Activated T-helper 2 cell treated with anti-CD3 and anti-CD28 coated beads, Interferon-gamma antibody, Interleukin-2, Interleukin-4, amounts not matched to agents 10 μg/mL and 5 μg/mL and 100 μg/mL, durations not matched to agents 14 hours and 24 hours and 36 hours (primary cell): ENCODE measurements at regions not wholly inside any gene's neighbourhood (a gene's known extent, or its start where the extent isn't known, plus 50 kb on each side); places are given as distances from the start of the nearest gene placed in this dataset.

Experiments
- DNase-seq: peaks from one replicate; pipeline ENCODE4 v3.0.0; 2021; ENCODE audit warnings: low spot score
- H3K27ac Mint-ChIP-seq: one replicate; pipeline ENCODE4 v1.8.0; 2021; ENCODE audit warnings: mixed read lengths
- H3K27me3 Mint-ChIP-seq: one replicate; pipeline ENCODE4 v1.8.0; 2021; ENCODE audit warnings: low read depth, mixed read lengths
- H3K36me3 Mint-ChIP-seq: one replicate; pipeline ENCODE4 v1.8.0; 2021; ENCODE audit warnings: low read depth, mixed read lengths
- H3K4me1 Mint-ChIP-seq: one replicate; pipeline ENCODE4 v1.8.0; 2021; ENCODE audit warnings: low read depth, mixed read lengths
- H3K4me3 Mint-ChIP-seq: one replicate; pipeline ENCODE4 v1.8.0; 2021; ENCODE audit warnings: low read depth, mild to moderate bottlenecking, moderate library complexity, mixed read lengths
- H3K9me3 Mint-ChIP-seq: one replicate; pipeline ENCODE4 v1.8.0; 2021; ENCODE audit warnings: mixed read lengths
- intact Hi-C: fragments of 100-400 bp; cut with micrococcal nuclease; formaldehyde crosslinking; loops from one replicate; pipeline ENCODE4 v1.15.1; 2023

DNA sequence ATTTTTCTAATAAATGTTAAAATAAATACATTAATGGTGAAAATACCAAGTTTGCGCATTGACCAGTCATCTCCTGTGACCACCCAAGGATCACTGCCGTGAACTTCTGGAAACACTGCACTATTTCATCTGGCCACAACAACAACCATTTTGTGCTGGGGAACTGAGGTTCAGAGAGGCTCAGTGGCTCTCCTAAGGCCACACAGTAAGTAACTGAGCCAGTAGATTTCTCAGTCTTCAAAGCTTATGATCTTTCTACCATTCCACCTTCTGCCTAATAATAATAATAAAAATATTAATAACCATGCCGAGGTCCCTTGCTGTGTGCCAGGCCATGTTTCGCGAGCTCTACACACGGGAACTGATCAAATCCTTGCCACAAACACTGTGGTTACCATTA lies 182.0 kb downstream of the IRF8 start:
- intact Hi-C loops = no loop called here
- H3K27ac Mint-ChIP-seq = no peak overlapping the region

DNA sequence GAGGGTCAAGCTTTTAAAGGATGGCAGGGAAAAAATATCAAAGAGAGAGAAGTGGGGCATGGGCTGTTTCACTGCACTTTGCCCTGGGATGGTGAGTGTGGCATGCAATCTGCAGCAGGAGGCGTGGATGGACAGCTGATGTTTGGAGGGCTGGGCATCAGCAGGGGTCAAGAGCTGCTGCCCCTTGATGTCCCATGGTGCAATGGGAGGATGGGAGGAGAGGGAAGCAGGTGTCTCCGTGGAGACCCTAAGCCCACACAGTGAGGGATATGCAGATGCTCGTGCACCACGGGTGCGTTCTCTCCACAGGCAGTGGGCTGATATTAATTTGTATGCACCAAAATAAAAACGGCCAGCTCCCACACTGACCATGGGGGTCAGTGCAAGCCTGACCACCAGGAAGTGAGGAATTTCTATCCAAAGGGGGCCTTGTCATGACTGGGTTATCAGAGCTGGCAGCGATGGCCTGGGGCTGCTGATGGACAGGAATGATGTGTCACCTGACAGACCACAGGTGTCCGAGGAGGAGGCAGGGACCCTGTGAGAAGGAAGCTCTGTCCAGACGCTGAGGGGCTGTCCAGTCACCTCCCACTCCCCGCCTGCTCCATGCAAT lies 183.6 kb downstream of the IRF8 start:
- no peak for DNase-seq
- H3K4me3 Mint-ChIP-seq = no peak overlapping the region
- intact Hi-C loops = no loop called here
- no peaks in the 10 kb centered on the region for H3K36me3 Mint-ChIP-seq
- peaks cover 2% of the 10 kb centered on the region for H3K4me1 Mint-ChIP-seq
- H3K9me3 Mint-ChIP-seq = no peaks in the 10 kb centered on the region
- peaks cover 10% of the 10 kb centered on the region for H3K27me3 Mint-ChIP-seq
- no peak overlapping the region for H3K27ac Mint-ChIP-seq

More for the DNA sequence above, 182.0 kb downstream of the IRF8 start:
- DNase-seq = no peak
- H3K36me3 Mint-ChIP-seq = no peaks in the 10 kb centered on the region
- H3K9me3 Mint-ChIP-seq = no peaks in the 10 kb centered on the region
- no peak overlapping the region for H3K4me3 Mint-ChIP-seq
- H3K27me3 Mint-ChIP-seq = peaks cover 10% of the 10 kb centered on the region
- H3K4me1 Mint-ChIP-seq = peaks cover 2% of the 10 kb centered on the region

DNA sequence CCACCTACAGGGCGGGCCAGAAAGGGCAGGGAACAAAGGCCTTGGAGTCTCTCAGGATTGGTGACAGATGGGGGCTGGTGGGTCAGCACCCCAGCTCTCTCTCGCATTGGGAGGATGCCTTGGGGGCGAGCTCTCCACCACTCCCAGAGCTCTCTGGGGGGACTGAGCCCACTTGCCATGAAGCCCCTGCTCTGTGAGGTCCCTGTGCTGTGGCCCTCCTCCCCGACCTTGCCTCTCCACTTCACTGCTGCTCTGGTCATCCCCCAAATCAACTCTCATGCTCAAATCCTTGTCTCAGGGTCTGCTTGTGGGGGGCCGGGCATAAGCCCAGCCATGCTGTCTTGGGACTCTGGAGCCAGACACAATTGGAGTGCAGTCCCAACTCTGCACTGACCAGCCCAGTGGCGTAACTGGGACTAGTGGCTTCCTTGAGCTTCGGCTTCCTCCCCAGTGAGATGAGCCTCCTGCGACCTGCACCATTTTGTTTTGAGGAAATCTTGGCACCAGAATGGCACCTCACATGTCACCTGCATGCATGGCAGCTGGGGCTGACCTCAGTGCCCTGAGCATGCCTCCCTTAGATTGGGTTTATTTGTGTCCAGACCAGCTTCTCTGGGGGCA lies 184.5 kb downstream of the IRF8 start:
- Mint-ChIP-seq H3K4me1 (peaks cover 2% of the 10 kb centered on the region), H3K36me3 (no peaks in the 10 kb centered on the region), H3K27me3 (peaks cover 10% of the 10 kb centered on the region), H3K9me3 (no peaks in the 10 kb centered on the region), H3K4me3 (no peak overlapping the region), H3K27ac (no peak overlapping the region)
- intact Hi-C loops = no loop called here
- DNase-seq = no peak

DNA sequence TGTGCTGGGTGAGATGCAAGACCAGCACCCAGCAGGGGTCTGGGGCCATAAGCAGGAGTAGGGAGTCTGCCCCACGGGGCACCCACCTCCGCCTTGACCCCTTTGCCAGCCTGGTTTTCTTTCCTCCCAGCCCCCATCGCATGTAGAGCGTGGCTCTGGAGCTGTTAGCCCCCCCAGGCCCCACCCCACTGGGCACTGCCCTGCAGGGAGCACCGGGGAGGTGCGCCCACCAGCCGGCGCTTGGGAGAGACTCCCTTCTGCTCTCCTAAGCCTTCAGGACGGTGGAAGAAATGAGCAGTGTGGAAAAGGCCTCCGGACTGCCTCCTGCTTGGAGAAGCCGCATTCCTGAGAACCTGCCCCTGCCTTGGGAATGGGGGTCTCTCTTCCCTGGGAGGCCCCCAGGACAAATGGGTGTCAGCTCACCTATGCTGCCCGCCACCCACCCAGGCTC lies 186.2 kb downstream of the IRF8 start:
- no peak overlapping the region for H3K4me3 Mint-ChIP-seq
- DNase-seq = no peak
- no peaks in the 10 kb centered on the region for H3K36me3 Mint-ChIP-seq
- peaks cover 6% of the 10 kb centered on the region for H3K27me3 Mint-ChIP-seq
- peaks cover 4% of the 10 kb centered on the region for H3K4me1 Mint-ChIP-seq
- intact Hi-C loops = no loop called here
- no peaks in the 10 kb centered on the region for H3K9me3 Mint-ChIP-seq
- no peak overlapping the region for H3K27ac Mint-ChIP-seq

DNA sequence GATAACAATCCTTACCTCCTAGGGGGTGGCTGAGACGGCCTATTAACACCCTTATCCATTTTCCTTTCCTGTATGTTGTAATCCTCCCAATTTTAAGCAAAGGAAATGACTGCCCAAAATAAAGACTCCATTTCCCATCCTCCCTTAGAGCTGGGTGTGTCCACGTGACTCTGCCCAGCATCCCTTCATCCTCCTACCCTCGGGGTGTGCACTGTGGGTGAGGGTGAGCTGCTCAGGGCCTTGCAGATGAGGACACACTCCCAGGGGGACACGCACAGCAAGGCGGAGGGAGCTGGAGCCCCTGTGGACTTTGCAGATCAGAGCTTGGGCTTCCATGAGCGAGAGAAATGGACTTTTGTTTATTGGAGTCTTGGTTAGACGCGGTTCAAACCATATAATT lies 186.8 kb downstream of the IRF8 start:
- Mint-ChIP-seq H3K27ac (no peak overlapping the region), H3K4me3 (no peak overlapping the region), H3K36me3 (no peaks in the 10 kb centered on the region), H3K27me3 (no peaks in the 10 kb centered on the region), H3K9me3 (no peaks in the 10 kb centered on the region), H3K4me1 (peaks cover 4% of the 10 kb centered on the region)
- intact Hi-C loops = no loop called here
- DNase-seq = no peak

DNA sequence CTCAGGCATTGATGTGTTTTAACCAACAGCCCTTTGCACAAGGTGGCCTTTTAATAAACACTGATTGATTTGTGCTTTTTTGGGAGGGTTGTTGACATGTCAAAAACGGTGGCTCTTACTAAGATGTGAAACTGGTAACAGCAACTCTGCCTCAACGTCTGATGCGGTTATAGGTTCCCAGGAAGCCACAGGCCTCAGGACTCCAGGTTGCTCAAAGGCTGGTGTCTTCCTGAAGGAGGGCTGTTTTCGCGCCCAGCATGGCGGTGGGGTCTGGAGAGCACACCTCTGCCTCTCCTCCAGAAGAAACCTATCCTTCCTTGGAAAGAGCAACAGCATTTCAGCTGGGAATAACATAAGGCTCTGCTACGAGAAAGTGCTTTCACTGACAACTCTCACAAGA lies 187.5 kb downstream of the IRF8 start:
- Mint-ChIP-seq H3K36me3 (no peaks in the 10 kb centered on the region), H3K4me1 (peaks cover 4% of the 10 kb centered on the region), H3K27ac (no peak overlapping the region), H3K27me3 (no peaks in the 10 kb centered on the region), H3K9me3 (no peaks in the 10 kb centered on the region), H3K4me3 (no peak overlapping the region)
- intact Hi-C loops = no loop called here
- no peak for DNase-seq

DNA sequence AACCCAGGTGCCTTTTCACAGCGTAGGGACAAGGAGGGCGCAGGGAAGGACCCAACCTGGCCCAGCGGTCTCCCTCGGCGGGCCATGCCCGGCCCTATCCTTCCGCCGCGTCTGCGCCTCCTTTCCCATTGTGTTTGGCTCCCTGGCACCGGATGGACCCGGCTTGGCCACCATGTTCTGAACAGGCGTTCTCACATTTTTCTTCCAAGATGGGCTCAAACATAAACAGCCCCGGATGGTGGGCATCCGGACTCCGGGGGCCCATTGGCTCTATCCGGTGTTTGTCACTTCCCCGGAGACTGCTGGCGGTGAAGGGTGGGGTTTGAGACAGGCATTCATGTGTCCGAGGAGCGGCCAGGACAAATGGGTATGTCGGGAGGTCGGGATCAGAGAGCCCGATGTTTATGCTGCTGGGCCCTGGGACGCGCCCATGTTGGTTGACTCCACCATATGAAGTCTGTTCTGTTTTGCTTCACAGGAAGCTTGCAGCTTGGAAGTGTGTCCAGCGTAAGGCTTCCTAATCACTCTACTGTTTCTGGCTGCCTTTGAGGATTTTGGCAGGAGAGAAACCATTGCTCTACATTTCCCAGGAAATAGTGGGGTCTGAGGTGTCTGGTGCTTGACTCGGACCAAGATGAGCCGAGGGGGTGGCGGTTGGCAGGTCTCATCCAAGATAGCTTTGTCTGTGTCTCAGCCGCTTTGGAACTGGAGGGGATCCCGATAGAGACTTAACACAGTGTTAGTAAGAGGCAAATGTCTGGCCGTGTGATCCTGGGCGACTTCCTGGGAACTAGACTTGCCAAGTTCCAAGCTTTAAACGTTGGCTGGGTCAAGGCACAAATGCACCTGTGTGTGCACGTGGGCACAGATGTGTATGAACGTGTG lies 188.3 kb downstream of the IRF8 start:
- intact Hi-C loops = no loop called here
- no peak for DNase-seq
- Mint-ChIP-seq H3K27ac (no peak overlapping the region), H3K4me1 (peaks cover 4% of the 10 kb centered on the region), H3K27me3 (no peaks in the 10 kb centered on the region), H3K9me3 (no peaks in the 10 kb centered on the region), H3K4me3 (no peak overlapping the region), H3K36me3 (no peaks in the 10 kb centered on the region)

DNA sequence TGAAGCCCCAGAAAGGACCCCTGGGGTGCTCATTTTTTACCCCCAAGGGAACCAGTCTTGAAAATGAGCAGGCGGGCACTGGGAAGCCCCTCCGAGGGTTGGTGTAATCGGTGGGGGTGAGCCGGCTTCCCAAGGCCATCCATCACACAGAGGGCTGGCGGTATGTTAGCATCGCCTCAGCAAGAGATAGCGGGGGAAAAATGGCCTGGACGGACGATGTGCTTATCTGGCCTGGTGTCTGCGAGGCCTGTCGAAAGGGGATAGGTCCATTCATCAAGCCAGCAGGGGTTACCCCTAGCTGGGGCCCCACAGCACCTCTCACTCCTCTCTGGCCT lies 188.9 kb downstream of the IRF8 start:
- H3K4me3 Mint-ChIP-seq = no peak overlapping the region
- H3K27me3 Mint-ChIP-seq = no peaks in the 10 kb centered on the region
- peaks cover 4% of the 10 kb centered on the region for H3K4me1 Mint-ChIP-seq
- no peak for DNase-seq
- H3K9me3 Mint-ChIP-seq = no peaks in the 10 kb centered on the region
- H3K36me3 Mint-ChIP-seq = no peaks in the 10 kb centered on the region
- no peak overlapping the region for H3K27ac Mint-ChIP-seq
- intact Hi-C loops = no loop called here

DNA sequence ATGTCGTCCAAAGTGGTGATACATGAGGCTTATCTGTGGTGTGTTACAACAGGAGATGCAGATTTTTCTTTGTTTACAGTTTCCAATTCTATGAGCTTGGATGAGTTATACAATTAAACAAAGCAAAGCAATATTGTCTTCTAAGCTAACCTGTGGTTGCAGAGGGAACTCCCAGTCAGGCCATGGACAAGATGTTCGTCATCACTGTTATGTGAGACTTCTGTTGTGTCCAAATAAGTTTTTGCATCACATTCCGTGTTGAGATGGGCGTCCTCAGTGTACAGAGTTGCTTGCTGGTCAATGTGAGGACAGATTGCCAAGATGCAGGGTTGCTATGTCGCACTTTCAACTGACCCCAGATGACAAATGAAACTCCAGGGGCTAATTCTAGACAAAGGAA lies 189.3 kb downstream of the IRF8 start:
- intact Hi-C loops = no loop called here
- no peaks in the 10 kb centered on the region for H3K9me3 Mint-ChIP-seq
- no peaks in the 10 kb centered on the region for H3K36me3 Mint-ChIP-seq
- DNase-seq = no peak
- H3K4me3 Mint-ChIP-seq = no peak overlapping the region
- H3K27ac Mint-ChIP-seq = no peak overlapping the region
- peaks cover 4% of the 10 kb centered on the region for H3K4me1 Mint-ChIP-seq
- H3K27me3 Mint-ChIP-seq = no peaks in the 10 kb centered on the region

DNA sequence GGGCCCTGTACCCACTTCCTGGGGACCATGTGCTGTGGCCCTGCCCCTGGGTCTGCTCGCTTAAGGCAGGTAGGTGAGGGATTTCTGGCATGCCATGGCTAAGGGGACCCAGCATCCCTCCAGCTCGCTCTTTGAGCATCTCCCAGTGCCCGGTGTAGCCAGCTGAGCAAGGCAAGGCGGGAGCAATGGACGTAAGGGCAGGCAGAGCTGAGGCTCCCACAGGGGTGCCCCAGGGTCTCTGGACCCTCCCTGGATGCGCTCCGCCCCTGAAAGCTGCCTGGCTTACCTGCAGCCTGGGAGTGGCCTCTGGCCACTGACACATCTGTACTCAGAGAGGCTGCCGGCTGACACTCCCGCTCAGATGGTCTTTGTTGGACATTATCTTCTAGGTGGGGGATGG lies 189.9 kb downstream of the IRF8 start:
- Mint-ChIP-seq H3K4me3 (no peak overlapping the region), H3K4me1 (peaks cover 4% of the 10 kb centered on the region), H3K36me3 (no peaks in the 10 kb centered on the region), H3K27ac (no peak overlapping the region), H3K27me3 (no peaks in the 10 kb centered on the region), H3K9me3 (no peaks in the 10 kb centered on the region)
- DNase-seq = no peak
- intact Hi-C loops = no loop called here

DNA sequence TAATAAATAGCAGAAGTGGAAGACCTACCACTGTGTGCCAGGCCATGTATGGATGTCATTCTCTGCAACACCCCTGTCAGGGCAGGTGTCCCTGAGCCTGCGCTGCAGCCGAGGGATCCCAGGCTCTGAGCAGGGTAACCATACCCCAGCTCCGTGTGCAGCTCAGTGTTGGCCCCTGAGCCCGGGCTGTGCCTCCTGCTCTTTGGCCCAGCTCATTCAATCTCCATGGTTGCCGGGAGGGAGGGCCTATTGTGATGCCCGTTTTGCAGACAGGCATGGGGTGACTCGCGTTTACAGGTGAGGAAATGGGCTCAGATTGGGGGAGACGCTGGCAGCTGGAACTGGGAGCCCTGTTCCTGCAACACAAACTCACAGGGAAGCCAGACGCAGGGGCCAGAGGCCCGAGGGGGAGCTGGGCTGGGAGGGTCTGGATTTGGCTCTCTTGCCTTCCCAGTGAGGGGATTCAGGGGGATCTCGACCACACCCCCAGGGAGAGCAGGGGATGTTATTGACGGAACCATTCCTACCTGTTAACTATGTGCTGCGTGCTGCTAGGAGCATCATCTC lies 190.5 kb downstream of the IRF8 start:
- H3K9me3 Mint-ChIP-seq = no peaks in the 10 kb centered on the region
- peaks cover 4% of the 10 kb centered on the region for H3K4me1 Mint-ChIP-seq

DNA sequence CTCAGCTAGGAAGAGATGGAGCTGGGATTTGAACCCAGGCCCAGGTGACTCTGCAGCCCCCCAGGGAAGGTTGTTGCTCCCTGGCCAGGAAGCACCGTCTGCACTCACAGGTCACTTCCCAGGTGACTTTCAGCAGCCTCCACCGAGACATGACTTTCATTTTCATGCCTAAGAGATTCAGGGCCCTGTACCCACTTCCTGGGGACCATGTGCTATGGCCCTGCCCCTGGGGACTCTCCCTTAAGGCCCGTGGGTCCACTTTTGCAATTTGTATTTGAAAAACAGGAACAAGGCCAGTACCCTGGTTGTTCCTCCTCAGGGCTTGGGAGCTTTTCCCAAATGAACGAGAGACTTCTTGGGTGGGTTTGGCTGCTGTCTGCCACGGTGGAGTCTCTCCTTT lies 191.0 kb downstream of the IRF8 start:
- H3K9me3 Mint-ChIP-seq = no peaks in the 10 kb centered on the region
- DNase-seq = no peak
- H3K27me3 Mint-ChIP-seq = no peaks in the 10 kb centered on the region
- H3K4me3 Mint-ChIP-seq = no peak overlapping the region
- H3K4me1 Mint-ChIP-seq = peaks cover 4% of the 10 kb centered on the region
- no peaks in the 10 kb centered on the region for H3K36me3 Mint-ChIP-seq
- intact Hi-C loops = no loop called here
- no peak overlapping the region for H3K27ac Mint-ChIP-seq

More for the DNA sequence above, 190.5 kb downstream of the IRF8 start:
- Mint-ChIP-seq H3K4me3 (no peak overlapping the region), H3K27me3 (no peaks in the 10 kb centered on the region), H3K36me3 (no peaks in the 10 kb centered on the region), H3K27ac (no peak overlapping the region)
- intact Hi-C loops = no loop called here
- DNase-seq = no peak
